Karpas-422 (cell line): ENCODE measurements at regions not wholly inside any gene's neighbourhood (a gene's known extent, or its start where the extent isn't known, plus 50 kb on each side); places are given as distances from the start of the nearest gene placed in this dataset.

Experiments used
- DNase-seq: peaks from one replicate; pipeline ENCODE4 v3.0.0-alpha.2; 2015
- H2AFZ ChIP-seq: fragments of 200-600 bp; sonication (generic); 2 replicates; pipeline ENCODE4 v1.6.1; 2014; ENCODE audit warnings: antibody characterized with exemption, low read length, mixed read lengths
- H3K27ac ChIP-seq: fragments of 200-600 bp; sonication (generic); 2 replicates; pipeline ENCODE4 v1.5.1; 2014; ENCODE audit warnings: mild to moderate bottlenecking, low read length, moderate library complexity
- H3K27me3 ChIP-seq: fragments of 200-600 bp; sonication (generic); 2 replicates; pipeline ENCODE4 v1.6.1; 2014; ENCODE audit warnings: low read length, mixed read lengths
- H3K36me3 ChIP-seq: fragments of 200-600 bp; sonication (generic); 2 replicates; pipeline ENCODE4 v1.6.1; 2014; ENCODE audit warnings: low read length, mixed read lengths; ENCODE audit not compliant: insufficient read depth
- H3K4me1 ChIP-seq: fragments of 200-600 bp; sonication (generic); 2 replicates; pipeline ENCODE4 v1.6.1; 2014; ENCODE audit warnings: mild to moderate bottlenecking, low read length, mixed read lengths
- H3K4me2 ChIP-seq: fragments of 200-600 bp; sonication (generic); 2 replicates; pipeline ENCODE4 v1.6.1; 2014; ENCODE audit warnings: low read length, low read depth, mild to moderate bottlenecking; ENCODE audit not compliant: poor library complexity, severe bottlenecking
- H3K4me3 ChIP-seq: fragments of 200-600 bp; sonication (generic); 2 replicates; pipeline ENCODE4 v1.5.1; 2014; ENCODE audit warnings: mild to moderate bottlenecking, antibody characterized with exemption, low read length, mixed read lengths
- H3K79me2 ChIP-seq: fragments of 200-600 bp; sonication (generic); 2 replicates; pipeline ENCODE4 v1.6.1; 2014; ENCODE audit warnings: mild to moderate bottlenecking, low read length, mixed read lengths
- H3K9ac ChIP-seq: fragments of 200-600 bp; sonication (generic); 2 replicates; pipeline ENCODE4 v1.6.0; 2014; ENCODE audit warnings: low read length
- H3K9me2 ChIP-seq: fragments of 200-600 bp; sonication (generic), shearing (Covaris generic); replicated peaks from 2 replicates; pipeline ENCODE4 v1.6.0; 2014; ENCODE audit warnings: mild to moderate bottlenecking, low read length, moderate library complexity; ENCODE audit not compliant: insufficient read depth
- H3K9me3 ChIP-seq: fragments of 300-700, 200-600 bp; sonication (generic); 2 replicates; pipeline ENCODE4 v1.6.1; 2014; ENCODE audit warnings: low read length, mixed read lengths
- H4K20me1 ChIP-seq: fragments of 200-600 bp; sonication (generic); 2 replicates; pipeline ENCODE4 v1.6.1; 2014; ENCODE audit warnings: mild to moderate bottlenecking, antibody characterized with exemption, low read length, low read depth; ENCODE audit not compliant: insufficient read depth

DNA sequence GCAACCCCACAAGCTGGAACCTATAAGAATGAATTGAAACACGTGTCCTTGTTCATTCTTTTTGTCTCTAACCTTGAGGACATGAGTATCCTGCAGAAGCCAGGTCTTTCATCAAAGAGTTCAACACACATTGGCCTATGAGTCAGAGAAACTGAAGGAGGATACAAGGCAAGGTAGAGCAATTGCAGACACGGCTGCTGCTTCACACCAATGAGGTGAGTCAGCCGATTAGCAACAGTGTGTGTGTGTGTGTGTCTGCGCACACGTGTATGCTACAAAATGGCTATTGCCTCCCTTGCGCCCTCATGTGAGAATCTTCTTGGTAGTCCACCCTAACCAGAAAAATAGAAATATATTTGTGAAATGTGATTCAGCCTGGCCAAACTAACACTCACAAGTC lies 1477.7 kb upstream of the IGFBP7 start:
- no peaks in the 10 kb centered on the region for H3K9me2 ChIP-seq
- H3K9me3 ChIP-seq = peaks cover 16% of the 10 kb centered on the region
- no peak overlapping the region for H3K27ac ChIP-seq
- no peak for DNase-seq
- H3K4me3 ChIP-seq = no peak overlapping the region
- H3K4me1 ChIP-seq = no peaks in the 10 kb centered on the region
- no peak overlapping the region for H3K9ac ChIP-seq
- H2AFZ ChIP-seq = no peak overlapping the region
- no peaks in the 10 kb centered on the region for H3K79me2 ChIP-seq
- no peaks in the 10 kb centered on the region for H4K20me1 ChIP-seq
- no peaks in the 10 kb centered on the region for H3K27me3 ChIP-seq
- H3K36me3 ChIP-seq = no peaks in the 10 kb centered on the region
- no peak overlapping the region for H3K4me2 ChIP-seq

GRCh38 chr4:58566260-58566659 lies 1456.1 kb upstream of the IGFBP7 start:
- H2AFZ ChIP-seq = no peak overlapping the region
- DNase-seq = no peak
- no peaks in the 10 kb centered on the region for H3K9me2 ChIP-seq
- no peaks in the 10 kb centered on the region for H3K79me2 ChIP-seq
- H3K4me2 ChIP-seq = no peak overlapping the region
- no peak overlapping the region for H3K9ac ChIP-seq
- H3K36me3 ChIP-seq = no peaks in the 10 kb centered on the region
- peaks cover 32% of the 10 kb centered on the region for H3K9me3 ChIP-seq
- no peaks in the 10 kb centered on the region for H3K4me1 ChIP-seq
- no peaks in the 10 kb centered on the region for H4K20me1 ChIP-seq
- H3K27me3 ChIP-seq = no peaks in the 10 kb centered on the region
- H3K27ac ChIP-seq = no peak overlapping the region
- no peak overlapping the region for H3K4me3 ChIP-seq

DNA sequence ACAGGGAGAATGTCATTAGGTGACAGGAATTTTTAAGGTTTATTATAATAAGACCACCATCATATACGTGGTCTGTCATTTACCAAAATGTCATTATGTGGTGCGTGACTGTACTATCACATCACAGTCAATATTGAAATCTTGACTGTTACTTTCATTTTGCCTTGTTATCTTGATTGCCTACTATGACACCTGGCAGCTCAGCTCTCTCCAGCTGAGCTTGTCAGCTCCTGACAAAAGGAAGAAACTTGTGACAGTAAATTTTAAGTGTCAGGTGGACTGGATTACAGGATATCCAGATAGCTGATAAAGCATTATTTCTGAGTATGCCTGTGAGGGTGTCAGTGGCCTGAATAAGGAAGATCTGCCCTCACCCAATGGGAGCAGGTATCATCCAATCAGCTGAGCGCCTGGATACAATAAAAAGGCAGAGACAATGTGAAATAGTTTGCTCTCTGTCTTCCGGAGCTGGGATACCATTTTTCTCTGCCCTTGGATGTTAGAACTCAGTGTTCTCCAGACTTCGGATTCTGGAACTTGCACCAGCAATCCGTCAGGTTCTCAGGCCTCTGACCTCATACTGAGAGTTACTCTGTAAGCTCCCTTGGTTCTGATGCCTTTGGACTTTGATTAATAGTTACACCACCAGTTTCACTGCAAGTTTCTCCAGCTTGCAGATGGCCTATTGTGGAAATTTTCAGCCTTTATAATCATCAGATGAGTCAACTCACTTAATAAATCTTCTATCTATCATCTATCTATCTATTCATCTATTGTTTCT lies 1454.7 kb upstream of the IGFBP7 start:
- Histone ChIP-seq H3K79me2 (no peaks in the 10 kb centered on the region), H3K4me1 (no peaks in the 10 kb centered on the region), H3K27me3 (no peaks in the 10 kb centered on the region), H3K9ac (no peak overlapping the region), H3K36me3 (no peaks in the 10 kb centered on the region), H3K27ac (no peak overlapping the region), H2AFZ (no peak overlapping the region; the same call in 1 of the 2 replicates), H3K9me3 (peaks cover 30% of the 10 kb centered on the region), H3K4me2 (no peak overlapping the region), H3K9me2 (no peaks in the 10 kb centered on the region), H3K4me3 (no peak overlapping the region), H4K20me1 (no peaks in the 10 kb centered on the region)
- DNase-seq = no peak

- H3K9me3 ChIP-seq = peaks cover 17% of the 10 kb centered on the region; the same call in 1 of the 2 replicates
- no peaks in the 10 kb centered on the region for H3K79me2 ChIP-seq
- H3K9me2 ChIP-seq = no peaks in the 10 kb centered on the region
- H3K4me1 ChIP-seq = no peaks in the 10 kb centered on the region
- H3K36me3 ChIP-seq = no peaks in the 10 kb centered on the region
- H2AFZ ChIP-seq = no peak overlapping the region
- H3K4me2 ChIP-seq = no peak overlapping the region
- no peak overlapping the region for H3K4me3 ChIP-seq
- no peak for DNase-seq
- H3K27me3 ChIP-seq = no peaks in the 10 kb centered on the region
- H3K9ac ChIP-seq = no peak overlapping the region
- H4K20me1 ChIP-seq = no peaks in the 10 kb centered on the region
- no peak overlapping the region for H3K27ac ChIP-seq
Measured at GRCh38 chr4:58561170-58561569, 1451.0 kb upstream of the IGFBP7 start.

GRCh38 chr4:58560736-58561135 lies 1450.6 kb upstream of the IGFBP7 start:
- H3K27ac ChIP-seq = no peak overlapping the region
- no peaks in the 10 kb centered on the region for H3K36me3 ChIP-seq
- H3K79me2 ChIP-seq = no peaks in the 10 kb centered on the region
- H3K4me2 ChIP-seq = no peak overlapping the region
- H3K4me1 ChIP-seq = no peaks in the 10 kb centered on the region
- no peaks in the 10 kb centered on the region for H4K20me1 ChIP-seq
- no peaks in the 10 kb centered on the region for H3K9me2 ChIP-seq
- DNase-seq = no peak
- H3K9me3 ChIP-seq = peaks cover 17% of the 10 kb centered on the region; the same call in 1 of the 2 replicates
- H3K4me3 ChIP-seq = no peak overlapping the region
- no peak overlapping the region for H2AFZ ChIP-seq
- H3K9ac ChIP-seq = no peak overlapping the region
- H3K27me3 ChIP-seq = no peaks in the 10 kb centered on the region

- Histone ChIP-seq H2AFZ (no peak overlapping the region), H3K36me3 (no peaks in the 10 kb centered on the region), H3K4me1 (no peaks in the 10 kb centered on the region), H3K4me2 (no peak overlapping the region), H3K27me3 (no peaks in the 10 kb centered on the region), H3K9me2 (no peaks in the 10 kb centered on the region), H3K4me3 (no peak overlapping the region), H3K9me3 (peaks cover 23% of the 10 kb centered on the region), H3K79me2 (no peaks in the 10 kb centered on the region), H3K27ac (no peak overlapping the region), H4K20me1 (no peaks in the 10 kb centered on the region), H3K9ac (no peak overlapping the region)
- no peak for DNase-seq
Measured at GRCh38 chr4:58553679-58554078, 1443.5 kb upstream of the IGFBP7 start.

DNA sequence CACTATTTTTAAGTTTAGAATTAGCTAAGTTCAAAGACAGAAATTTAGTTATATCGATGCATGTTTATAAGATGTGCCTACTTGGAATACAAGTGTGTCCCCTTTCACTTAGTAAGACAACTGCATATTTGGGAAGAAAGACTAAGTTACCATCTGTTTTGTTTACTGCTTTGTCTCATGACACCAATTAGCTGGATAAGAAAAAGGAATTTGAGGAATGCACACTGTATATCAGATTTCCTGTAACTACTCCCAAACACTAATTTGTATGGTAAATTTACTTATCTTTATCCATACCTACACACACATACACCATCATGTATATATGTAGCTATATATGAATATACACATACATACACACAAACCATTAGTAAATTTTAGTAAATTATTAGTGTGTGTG lies 1442.8 kb upstream of the IGFBP7 start:
- no peak overlapping the region for H3K4me3 ChIP-seq
- no peak overlapping the region for H3K9ac ChIP-seq
- H3K9me3 ChIP-seq = peaks cover 19% of the 10 kb centered on the region
- H3K4me2 ChIP-seq = no peak overlapping the region
- H3K4me1 ChIP-seq = no peaks in the 10 kb centered on the region
- H4K20me1 ChIP-seq = no peaks in the 10 kb centered on the region
- H2AFZ ChIP-seq = no peak overlapping the region
- H3K36me3 ChIP-seq = no peaks in the 10 kb centered on the region
- no peak overlapping the region for H3K27ac ChIP-seq
- H3K9me2 ChIP-seq = no peaks in the 10 kb centered on the region
- no peaks in the 10 kb centered on the region for H3K27me3 ChIP-seq
- H3K79me2 ChIP-seq = no peaks in the 10 kb centered on the region
- DNase-seq = no peak

- no peaks in the 10 kb centered on the region for H3K27me3 ChIP-seq
- H3K36me3 ChIP-seq = no peaks in the 10 kb centered on the region
- H3K4me3 ChIP-seq = no peak overlapping the region
- no peaks in the 10 kb centered on the region for H3K9me2 ChIP-seq
- H3K79me2 ChIP-seq = no peaks in the 10 kb centered on the region
- H3K9me3 ChIP-seq = peaks cover 24% of the 10 kb centered on the region
- no peak for DNase-seq
- no peak overlapping the region for H2AFZ ChIP-seq
- no peak overlapping the region for H3K4me2 ChIP-seq
- no peaks in the 10 kb centered on the region for H4K20me1 ChIP-seq
- H3K27ac ChIP-seq = no peak overlapping the region
- H3K9ac ChIP-seq = no peak overlapping the region
- no peaks in the 10 kb centered on the region for H3K4me1 ChIP-seq
Measured at GRCh38 chr4:58551676-58552075, 1441.5 kb upstream of the IGFBP7 start.
